Stimulated activated naive CD4-positive, alpha-beta T cell (primary cell): ENCODE measurements at regions not wholly inside any gene's neighbourhood (a gene's known extent, or its start where the extent isn't known, plus 50 kb on each side); places are given as distances from the start of the nearest gene placed in this dataset.
A peak's percentile ranks its signal among the peaks of the same experiment; 100 is the strongest.

Experiments
- DNase-seq, 6 experiments: peaks; one replicate each; lab custom pipeline; 2025; lab: John Stamatoyannopoulos, UW

DNA sequence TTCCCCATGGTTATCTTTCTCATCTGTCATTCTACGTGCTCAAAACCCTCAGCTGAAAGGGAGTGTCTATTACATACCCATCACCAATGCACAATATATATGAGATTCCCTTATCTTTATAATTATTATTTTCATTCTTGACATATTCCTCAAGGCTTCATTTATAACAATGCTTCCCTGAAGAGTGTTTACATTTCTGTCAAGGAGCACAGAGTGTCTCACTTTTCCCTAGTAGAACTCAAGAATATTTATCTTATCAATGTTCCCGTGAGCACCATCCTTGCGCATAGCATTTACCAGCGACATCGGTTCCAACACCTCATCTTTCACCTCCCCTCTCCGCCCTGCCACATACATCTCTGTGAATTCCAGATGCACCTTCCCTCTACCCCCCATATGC lies 250.6 kb downstream of the PLA2G4A start:
- no peak for DNase-seq

- DNase-seq = no peak
Measured at GRCh38 chr1:187091666-187092065, 262.9 kb downstream of the PLA2G4A start.

- peak in 3 of 6 experiments; percentile 18 to 49 (median 22) for DNase-seq
Measured at GRCh38 chr1:187092104-187092503, 263.4 kb downstream of the PLA2G4A start.

GRCh38 chr1:187096689-187097088 lies 267.9 kb downstream of the PLA2G4A start:
- no peak for DNase-seq

DNA sequence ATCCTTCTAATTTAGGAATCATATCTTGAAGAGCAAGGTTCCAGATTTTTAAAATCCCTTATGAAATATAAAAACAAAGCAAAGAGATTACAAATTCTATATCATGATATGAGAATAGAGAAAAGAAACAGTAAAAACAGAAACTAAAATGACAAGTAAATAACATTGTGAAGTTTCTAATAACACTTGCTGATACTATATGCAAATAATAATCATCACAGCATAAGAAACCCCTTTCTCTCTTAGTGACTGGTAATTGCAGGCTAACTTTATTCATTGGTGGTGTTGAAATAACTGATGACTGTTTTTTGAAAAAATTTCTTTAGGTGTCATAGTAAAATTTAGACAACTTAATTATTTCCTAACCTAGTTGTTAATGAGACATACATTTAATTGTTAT lies 281.6 kb downstream of the PLA2G4A start:
- no peak for DNase-seq

- no peak for DNase-seq
Measured at GRCh38 chr1:187114792-187115191, 286.0 kb downstream of the PLA2G4A start.

GRCh38 chr1:187121661-187122060 lies 292.9 kb downstream of the PLA2G4A start:
- DNase-seq = no peak

GRCh38 chr1:187122566-187122965 lies 293.8 kb downstream of the PLA2G4A start:
- DNase-seq = no peak

DNA sequence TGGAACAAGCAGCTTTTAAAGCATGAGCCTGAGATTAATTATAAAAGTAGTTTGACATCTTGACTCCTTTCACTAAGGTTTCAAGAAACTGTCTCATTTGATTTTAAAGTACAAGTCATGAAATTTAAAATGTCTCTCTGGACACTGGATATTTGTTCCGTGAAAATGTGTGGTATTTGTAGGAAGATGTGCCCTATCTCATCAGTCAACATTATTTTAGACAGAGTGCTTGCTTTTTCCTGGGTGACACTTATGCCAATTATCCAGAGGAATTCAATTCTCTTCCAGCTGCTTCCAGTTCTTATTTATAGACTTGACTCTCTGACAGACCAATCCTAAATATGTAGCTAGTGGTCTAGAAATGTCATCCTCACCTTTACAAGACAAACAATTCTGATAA lies 300.4 kb downstream of the PLA2G4A start:
- DNase-seq = no peak

DNA sequence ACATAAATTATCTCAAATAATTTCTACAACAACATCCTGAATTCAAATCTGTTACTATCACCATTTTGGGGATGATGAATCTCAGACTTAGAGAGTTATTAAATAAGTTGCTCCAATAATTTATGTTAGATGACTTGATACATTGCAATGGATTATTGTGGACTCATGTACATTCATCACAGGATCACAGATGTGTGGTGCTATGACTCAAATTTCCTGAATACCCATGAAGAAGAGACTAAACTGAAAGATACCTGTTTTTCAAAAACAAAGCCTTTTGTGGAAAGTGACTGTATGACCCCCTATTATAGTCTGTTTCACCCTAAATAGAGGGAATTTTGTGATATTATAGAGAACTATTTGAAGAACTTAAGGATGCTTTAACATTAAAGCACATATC lies 315.0 kb downstream of the PLA2G4A start:
- no peak for DNase-seq

DNA sequence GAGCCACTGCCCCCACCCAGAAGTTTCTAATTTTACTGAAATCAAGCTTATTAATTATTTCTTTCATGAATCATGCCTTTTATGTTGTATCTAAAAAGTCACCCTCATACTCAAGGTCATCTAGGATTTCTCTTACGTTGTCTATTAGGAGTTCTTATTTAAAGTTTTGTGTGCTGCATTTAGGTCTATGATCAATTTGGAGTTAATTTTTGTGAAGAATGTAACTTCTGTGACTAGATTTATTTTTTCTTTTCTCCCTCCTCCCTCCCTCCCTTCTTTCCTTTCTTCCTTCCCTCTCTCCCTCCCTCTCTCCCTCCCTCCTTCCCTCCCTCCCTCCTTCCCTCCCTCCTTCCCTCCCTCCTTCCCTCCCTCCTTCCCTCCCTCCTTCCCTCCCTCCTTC lies 317.6 kb downstream of the PLA2G4A start:
- no peak for DNase-seq

- no peak for DNase-seq
Measured at GRCh38 chr1:187151555-187151954, 322.8 kb downstream of the PLA2G4A start.

GRCh38 chr1:187153047-187153446 lies 324.3 kb downstream of the PLA2G4A start:
- DNase-seq = no peak

- DNase-seq = no peak
Measured at GRCh38 chr1:187157115-187157514, 328.4 kb downstream of the PLA2G4A start.

DNA sequence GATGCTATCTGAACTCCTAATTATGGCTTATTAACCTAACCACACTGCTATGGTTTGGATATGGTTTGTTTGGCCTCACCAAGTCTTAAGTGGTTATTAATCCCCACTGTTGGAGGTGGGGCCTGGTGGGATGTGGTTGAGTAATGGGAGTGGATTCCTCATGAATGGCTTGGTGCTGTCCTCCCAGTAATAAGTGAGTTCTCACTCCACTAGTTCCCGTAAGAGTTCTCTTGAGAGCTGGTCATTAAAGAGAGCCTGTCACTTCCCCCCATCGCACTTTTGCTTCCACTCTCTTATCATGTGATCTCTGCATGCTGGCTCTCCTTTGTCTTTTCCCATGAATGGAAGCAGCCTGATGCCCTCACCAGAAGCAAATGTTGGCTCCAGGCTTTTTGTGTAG lies 328.8 kb downstream of the PLA2G4A start:
- no peak for DNase-seq

DNA sequence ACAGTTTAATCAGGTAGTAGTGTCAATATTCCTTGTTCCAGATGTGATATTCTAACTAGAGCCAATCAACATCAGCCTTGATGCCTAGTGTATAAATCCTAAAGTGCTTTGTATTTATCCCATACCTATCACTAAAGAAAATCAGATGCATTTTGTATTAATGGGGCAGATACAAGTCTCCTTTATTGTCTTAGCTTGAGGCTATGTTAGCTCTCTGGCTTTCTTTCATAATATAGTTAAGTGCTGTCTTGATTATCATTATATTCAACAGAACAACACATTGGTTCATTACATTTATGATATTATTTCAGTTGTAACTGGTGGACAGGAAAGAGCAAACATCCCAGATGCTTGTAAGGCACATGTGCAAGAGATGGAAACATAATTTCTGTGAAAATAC lies 338.8 kb downstream of the PLA2G4A start:
- DNase-seq = no peak

GRCh38 chr1:187168297-187168696 lies 339.5 kb downstream of the PLA2G4A start:
- DNase-seq = no peak

GRCh38 chr1:187185389-187185788 lies 356.6 kb downstream of the PLA2G4A start:
- DNase-seq = no peak

DNA sequence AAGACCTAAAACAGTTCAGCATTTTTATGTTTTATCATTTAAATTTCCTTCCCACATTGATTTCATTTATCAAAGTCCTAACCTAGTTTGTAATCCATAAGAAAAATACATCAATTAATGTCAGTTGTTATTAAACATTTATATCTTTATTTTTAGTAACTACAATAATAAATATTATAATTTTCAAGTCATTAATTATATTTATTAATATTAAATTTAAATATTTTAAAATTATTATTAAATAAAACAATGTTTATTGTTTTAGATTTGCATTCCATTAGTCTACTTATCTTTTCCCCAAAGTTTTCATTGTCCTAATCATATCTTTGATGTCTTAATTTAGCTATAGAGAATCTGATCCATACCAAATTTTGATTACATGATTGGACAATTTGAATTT lies 368.9 kb downstream of the PLA2G4A start:
- no peak for DNase-seq

- DNase-seq = no peak
Measured at GRCh38 chr1:187203257-187203656, 374.5 kb downstream of the PLA2G4A start.

DNA sequence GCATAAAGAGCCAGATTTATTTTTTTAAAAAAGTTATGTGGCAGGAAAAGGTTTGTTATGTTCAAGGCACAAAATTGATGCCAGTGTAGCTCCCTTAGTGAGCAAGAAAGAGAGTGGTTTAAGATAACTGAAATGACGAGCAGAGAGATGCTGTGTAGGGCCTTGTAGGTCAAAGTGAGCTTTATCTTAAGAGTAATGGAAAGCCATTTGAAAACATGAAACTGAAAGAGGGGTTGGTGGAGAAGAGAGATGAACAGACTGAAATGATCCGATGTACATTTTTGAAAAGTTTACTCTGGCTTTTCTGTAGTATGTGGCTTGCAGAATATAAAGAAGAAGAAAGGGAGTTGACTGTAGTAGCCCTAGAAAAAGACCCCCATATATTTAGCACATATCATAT lies 383.6 kb downstream of the PLA2G4A start:
- no peak for DNase-seq

DNA sequence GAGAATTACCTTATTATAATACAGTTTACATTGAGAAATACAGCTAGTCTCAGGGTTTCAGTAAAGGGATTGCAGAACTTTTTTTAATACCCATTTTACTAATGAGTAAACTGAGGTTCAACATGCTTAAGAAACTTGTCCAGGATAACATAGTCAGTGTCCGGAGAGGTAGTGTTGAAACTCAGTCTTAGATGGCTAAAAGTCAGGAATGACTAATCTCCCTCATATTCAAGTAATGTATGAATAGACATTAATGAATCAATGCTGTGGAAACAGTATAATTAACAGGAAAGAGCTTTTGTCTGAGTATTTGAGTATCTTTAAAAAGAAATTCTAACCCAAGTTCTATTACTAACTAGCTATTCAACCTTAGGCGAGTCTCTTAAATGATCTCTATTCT lies 397.6 kb downstream of the PLA2G4A start:
- DNase-seq = no peak

DNA sequence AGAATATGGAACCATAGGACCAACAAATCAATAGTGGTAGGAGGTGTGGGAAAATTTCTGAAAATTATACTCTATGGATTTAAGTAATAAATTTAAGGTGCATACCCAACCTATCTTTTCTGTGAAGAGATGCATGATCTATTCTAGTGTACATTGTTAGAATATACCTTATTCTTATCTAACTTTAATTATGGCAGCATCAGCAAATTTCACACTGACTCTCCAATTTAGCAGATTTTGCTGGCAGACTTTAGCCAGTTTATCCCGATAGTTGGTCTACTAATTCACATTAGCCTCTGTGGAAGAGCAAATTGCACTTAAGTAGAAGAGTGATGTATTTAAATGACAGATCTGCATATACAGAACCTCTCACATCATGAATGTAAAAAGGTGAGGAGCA lies 400.0 kb downstream of the PLA2G4A start:
- no peak for DNase-seq

GRCh38 chr1:187229496-187229895 lies 400.7 kb downstream of the PLA2G4A start:
- no peak for DNase-seq

- no peak for DNase-seq
Measured at GRCh38 chr1:187234706-187235105, 406.0 kb downstream of the PLA2G4A start.
